CD4-positive, alpha-beta T cell (primary cell): ENCODE measurements at regions not wholly inside any gene's neighbourhood (a gene's known extent, or its start where the extent isn't known, plus 50 kb on each side); places are given as distances from the start of the nearest gene placed in this dataset.

ENCODE experiments used
- ATAC-seq: fragments of 200-7000 bp; cut with Tn5 transposase; one replicate; pipeline ENCODE4 v1.10.0; 2022; ENCODE audit warnings: mild to moderate bottlenecking; ENCODE audit not compliant: poor library complexity
- CTCF ChIA-PET: fragments of 350-600 bp; sonication (Branson Sonifier 250); formaldehyde crosslinking; loops from one replicate; lab custom pipeline; 2021; ENCODE audit warnings: antibody characterized with exemption, inconsistent platforms; lab: Charles Lee
- POLR2A ChIA-PET: fragments of 350-600 bp; sonication (Branson Sonifier 250); formaldehyde crosslinking; loops from one replicate; lab custom pipeline; 2021; ENCODE audit warnings: antibody characterized with exemption, inconsistent platforms; lab: Charles Lee
- DNase-seq, 14 experiments: peaks; one replicate each; pipeline ENCODE4 v3.0.0-alpha.2; 2013 to 2020; ENCODE audit warnings: mixed read lengths in 2 of 14
- H3K27ac ChIP-seq, 2 donors: one replicate each; pipeline versions ENCODE4 v1.5.1 to v1.7.0; 2013; ENCODE audit warnings: low read length in 2 of 2, low read depth in 1 of 2, mild to moderate bottlenecking in 1 of 2
- H3K27me3 ChIP-seq, 2 experiments: 1 replicate in 1 of 2; 2 replicates in 1 of 2; pipeline versions ENCODE4 v1.6.1 to v1.7.0; 2013; ENCODE audit warnings: low read length in 2 of 2, control low read depth in 1 of 2, mild to moderate bottlenecking in 1 of 2, moderate library complexity in 1 of 2; ENCODE audit not compliant: insufficient read depth in 2 of 2, control insufficient read depth in 1 of 2
- H3K36me3 ChIP-seq: one replicate; pipeline ENCODE4 v1.6.1; 2013; ENCODE audit warnings: low read length, control low read depth; ENCODE audit not compliant: insufficient read depth
- H3K4me1 ChIP-seq: one replicate; pipeline ENCODE4 v1.6.1; 2013; ENCODE audit warnings: low read length, control low read depth; ENCODE audit not compliant: insufficient read depth
- H3K4me3 ChIP-seq: one replicate; pipeline ENCODE4 v1.5.1; 2013; ENCODE audit warnings: mild to moderate bottlenecking, low read length, moderate library complexity
- H3K9me3 ChIP-seq, 2 experiments: 1 replicate in 1 of 2; 2 replicates in 1 of 2; pipeline versions ENCODE4 v1.6.1 to v1.7.0; 2013; ENCODE audit warnings: low read length in 2 of 2, mild to moderate bottlenecking in 2 of 2, control low read depth in 1 of 2, moderate library complexity in 1 of 2; ENCODE audit not compliant: control insufficient read depth in 1 of 2, insufficient read depth in 1 of 2
- H3K27ac Mint-ChIP-seq: one replicate; pipeline ENCODE4 v1.8.0; 2020; ENCODE audit warnings: mixed read lengths
- H3K27me3 Mint-ChIP-seq: one replicate; pipeline ENCODE4 v1.8.0; 2021; ENCODE audit warnings: mixed read lengths
- H3K36me3 Mint-ChIP-seq: one replicate; pipeline ENCODE4 v1.8.0; 2021; ENCODE audit warnings: low read depth, mixed read lengths
- H3K4me1 Mint-ChIP-seq: one replicate; pipeline ENCODE4 v1.8.0; 2021; ENCODE audit warnings: low read depth, mixed read lengths
- H3K4me3 Mint-ChIP-seq: one replicate; pipeline ENCODE4 v1.8.0; 2020; ENCODE audit warnings: mild to moderate bottlenecking, mixed read lengths
- H3K9me3 Mint-ChIP-seq: one replicate; pipeline ENCODE4 v1.8.0; 2020; ENCODE audit warnings: mixed read lengths
- CTCF ChIP-seq: fragments of 200-600 bp; IDR thresholded peaks from one replicate; pipeline ENCODE4 v1.8.0; 2022; ENCODE audit warnings: antibody characterized with exemption, mild to moderate bottlenecking
- intact Hi-C, 2 experiments: fragments of 100-400 bp; cut with DNase I in 1 of 2; cut with micrococcal nuclease in 1 of 2; formaldehyde crosslinking; loops; one replicate each; pipeline versions ENCODE4 v1.15.1 to v1.9.0; 2023 to 2025; cut with DNase I, micrococcal nuclease

GRCh38 chr18:37714691-37715090, 149.1 kb upstream of the CELF4 start:
- Histone ChIP-seq H3K27me3 (no peaks in the 10 kb centered on the region), H3K27ac (no peak overlapping the region), H3K36me3 (no peaks in the 10 kb centered on the region), H3K9me3 (no peaks in the 10 kb centered on the region), H3K4me3 (no peak overlapping the region), H3K4me1 (no peaks in the 10 kb centered on the region)
- no peak overlapping the region for H3K4me3 Mint-ChIP-seq
- ChIA-PET POLR2A (no interaction called here), CTCF (no interaction called here)
- no peak for DNase-seq
- H3K27me3 Mint-ChIP-seq = no peaks in the 10 kb centered on the region
- no peaks in the 10 kb centered on the region for H3K36me3 Mint-ChIP-seq
- H3K9me3 Mint-ChIP-seq = no peaks in the 10 kb centered on the region
- no peaks in the 10 kb centered on the region for H3K4me1 Mint-ChIP-seq
- no peak for TF ChIP-seq CTCF
- no peak for ATAC-seq
- intact Hi-C loops = loop anchor here in 1 of 2 experiments (10.0 kb wide), 1 partner anchor 60 kb away; no protein-coding TSS in a partner anchor
- H3K27ac Mint-ChIP-seq = no peak overlapping the region

- Histone ChIP-seq H3K36me3 (no peaks in the 10 kb centered on the region), H3K27ac (no peak overlapping the region), H3K4me1 (no peaks in the 10 kb centered on the region), H3K4me3 (no peak overlapping the region), H3K27me3 (no peaks in the 10 kb centered on the region), H3K9me3 (no peaks in the 10 kb centered on the region)
- Mint-ChIP-seq H3K27ac (no peak overlapping the region), H3K4me3 (no peak overlapping the region), H3K4me1 (no peaks in the 10 kb centered on the region), H3K36me3 (no peaks in the 10 kb centered on the region), H3K9me3 (no peaks in the 10 kb centered on the region), H3K27me3 (no peaks in the 10 kb centered on the region)
- ChIA-PET CTCF (no interaction called here), POLR2A (no interaction called here)
- intact Hi-C loops = loop anchor here in 1 of 2 experiments (10.0 kb wide), 1 partner anchor 62 kb away; no protein-coding TSS in a partner anchor
- no peak for DNase-seq
- TF ChIP-seq CTCF = no peak
- no peak for ATAC-seq
Observed at GRCh38 chr18:37712776-37713175, 147.2 kb upstream of the CELF4 start.

DNA sequence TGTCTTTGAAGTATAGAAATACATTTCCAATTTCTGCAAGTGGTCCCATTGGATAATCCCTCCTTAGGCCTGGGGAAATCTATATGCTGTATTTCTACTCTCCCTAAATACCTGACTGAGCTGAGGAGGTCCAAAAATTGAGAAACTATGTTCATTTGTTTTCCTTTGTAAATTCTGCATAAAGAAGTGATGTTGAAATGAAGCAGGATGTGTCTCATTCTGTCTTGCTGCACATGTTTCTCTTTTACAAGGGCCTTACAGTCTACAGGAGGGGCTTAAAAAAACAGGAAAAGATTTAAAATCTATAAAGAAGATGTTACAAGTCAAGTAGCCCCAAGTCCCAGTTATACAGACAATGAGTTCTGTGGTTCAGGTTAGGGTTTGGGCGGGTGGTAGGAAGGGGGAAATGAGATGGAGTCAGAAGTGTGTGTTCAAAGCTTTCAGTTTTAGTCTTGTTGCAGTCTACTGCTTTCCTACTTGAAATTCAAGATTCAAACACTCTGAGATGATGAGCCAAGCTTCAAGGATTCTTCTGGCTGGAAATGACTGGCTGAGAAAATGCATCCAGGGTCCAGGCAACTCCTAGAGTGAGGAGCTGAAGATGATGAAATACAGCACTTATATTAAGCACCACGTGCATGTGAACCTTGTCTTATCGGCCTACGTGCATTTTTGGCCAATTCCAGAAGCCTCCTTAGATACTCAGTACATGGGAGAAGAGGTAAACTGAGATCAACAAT, 146.3 kb upstream of the CELF4 start:
- no peak overlapping the region for H3K4me3 Mint-ChIP-seq
- no peak overlapping the region for H3K27ac ChIP-seq
- H3K27me3 ChIP-seq = no peaks in the 10 kb centered on the region
- POLR2A ChIA-PET = no interaction called here
- H3K27me3 Mint-ChIP-seq = no peaks in the 10 kb centered on the region
- no peak for DNase-seq
- no peaks in the 10 kb centered on the region for H3K4me1 Mint-ChIP-seq
- intact Hi-C loops = loop anchor here in 1 of 2 experiments (10.0 kb wide), 1 partner anchor 63 kb away; no protein-coding TSS in a partner anchor
- H3K4me3 ChIP-seq = no peak overlapping the region
- H3K36me3 Mint-ChIP-seq = no peaks in the 10 kb centered on the region
- H3K4me1 ChIP-seq = no peaks in the 10 kb centered on the region
- CTCF ChIA-PET = no interaction called here
- H3K9me3 ChIP-seq = no peaks in the 10 kb centered on the region
- TF ChIP-seq CTCF = no peak
- no peaks in the 10 kb centered on the region for H3K36me3 ChIP-seq
- no peaks in the 10 kb centered on the region for H3K9me3 Mint-ChIP-seq
- ATAC-seq = no peak
- H3K27ac Mint-ChIP-seq = no peak overlapping the region
